NCI-H510A treated with DMSO at 0.1 percent for 48 hours (cell line): ENCODE measurements at regions not wholly inside any gene's neighbourhood (a gene's known extent, or its start where the extent isn't known, plus 50 kb on each side); places are given as distances from the start of the nearest gene placed in this dataset.

Experiments used
- DNase-seq: peaks from one replicate; lab custom pipeline; 2025; lab: John Stamatoyannopoulos, UW

GRCh38 chr1:219773110-219773509 lies 155.2 kb downstream of the SLC30A10 start:
- no peak for DNase-seq

- DNase-seq: no peak
These were observed 155.9 kb downstream of the SLC30A10 start for GRCh38 chr1:219772265-219773036.

GRCh38 chr1:219771080-219771479 lies 157.3 kb downstream of the SLC30A10 start:
- no peak for DNase-seq

- no peak for DNase-seq
These were observed 150.4 kb upstream of the ZC3H11B start for GRCh38 chr1:219763321-219763720.

GRCh38 chr1:219761208-219761860 lies 148.4 kb upstream of the ZC3H11B start:
- DNase-seq: no peak

- no peak for DNase-seq
These were observed 146.2 kb upstream of the ZC3H11B start for GRCh38 chr1:219759095-219759494.

- no peak for DNase-seq
These were observed 145.0 kb upstream of the ZC3H11B start for GRCh38 chr1:219757890-219758289.

- no peak for DNase-seq
These were observed 142.3 kb upstream of the ZC3H11B start for GRCh38 chr1:219755234-219755633.

- DNase-seq: no peak
These were observed 141.9 kb upstream of the ZC3H11B start for GRCh38 chr1:219754767-219755166.

- DNase-seq: no peak
These were observed 141.0 kb upstream of the ZC3H11B start for GRCh38 chr1:219753914-219754313.

- no peak for DNase-seq
These were observed 139.7 kb upstream of the ZC3H11B start for GRCh38 chr1:219752645-219753044.

GRCh38 chr1:219751870-219752507 lies 139.1 kb upstream of the ZC3H11B start:
- no peak for DNase-seq

- DNase-seq: no peak
These were observed 136.5 kb upstream of the ZC3H11B start for GRCh38 chr1:219749370-219749769.

GRCh38 chr1:219746141-219746540 lies 133.2 kb upstream of the ZC3H11B start:
- no peak for DNase-seq

GRCh38 chr1:219744652-219745469 lies 132.0 kb upstream of the ZC3H11B start:
- no peak for DNase-seq

- DNase-seq: no peak
These were observed 128.4 kb upstream of the ZC3H11B start for GRCh38 chr1:219741011-219741970.

- DNase-seq: no peak
These were observed 120.7 kb upstream of the ZC3H11B start for GRCh38 chr1:219733511-219734174.

GRCh38 chr1:219732814-219733491 lies 120.0 kb upstream of the ZC3H11B start:
- DNase-seq: no peak

- no peak for DNase-seq
These were observed 118.9 kb upstream of the ZC3H11B start for GRCh38 chr1:219731771-219732170.
